OCI-LY7 (cell line): ENCODE measurements at regions not wholly inside any gene's neighbourhood (a gene's known extent, or its start where the extent isn't known, plus 50 kb on each side); places are given as distances from the start of the nearest gene placed in this dataset.

Experiments used
- BruUV-seq: library from RNA; stranded (reverse); fragments of 400-500 nt; replicated peaks from 2 replicates; lab custom pipeline; 2021; lab: Mats Ljungman, UMichigan
- CTCF ChIA-PET: fragments of 300-600 bp; sonication (Branson Sonifier 250); formaldehyde crosslinking; loops from one replicate; lab custom pipeline; 2022; ENCODE audit warnings: antibody characterized with exemption; ENCODE audit not compliant: unreplicated experiment; lab: Charles Lee
- POLR2A ChIA-PET: fragments of 300-600 bp; sonication (Branson Sonifier 250); formaldehyde crosslinking; loops from one replicate; lab custom pipeline; 2022; ENCODE audit warnings: antibody characterized with exemption; lab: Charles Lee
- DNase-seq: peaks from one replicate; pipeline ENCODE4 v3.0.0-alpha.2; 2015; ENCODE audit warnings: low spot score
- H2AFZ ChIP-seq: fragments of 200-600 bp; sonication (generic), shearing (Covaris generic); 2 replicates; pipeline ENCODE4 v1.6.1; 2014; ENCODE audit warnings: mild to moderate bottlenecking, antibody characterized with exemption, low read length, moderate library complexity
- H3K27ac ChIP-seq: fragments of 200-600 bp; sonication (generic); 2 replicates; pipeline ENCODE4 v1.5.1; 2014; ENCODE audit warnings: mixed run types, low read depth, mild to moderate bottlenecking, moderate library complexity, low read length, inconsistent platforms; ENCODE audit not compliant: poor library complexity, severe bottlenecking
- H3K36me3 ChIP-seq: fragments of 200-600 bp; sonication (generic); 2 replicates; pipeline ENCODE4 v1.6.1; 2014; ENCODE audit warnings: mild to moderate bottlenecking, antibody characterized with exemption, low read length, moderate library complexity, mixed read lengths; ENCODE audit not compliant: insufficient read depth
- H3K4me1 ChIP-seq: fragments of 200-600 bp; sonication (generic); 2 replicates; pipeline ENCODE4 v1.5.1; 2014; ENCODE audit warnings: mild to moderate bottlenecking, low read length; ENCODE audit not compliant: insufficient read depth, poor library complexity, severe bottlenecking
- H3K4me2 ChIP-seq: fragments of 200-600 bp; sonication (generic); 2 replicates; pipeline ENCODE4 v1.6.1; 2014; ENCODE audit warnings: mild to moderate bottlenecking, low read length
- H3K4me3 ChIP-seq: fragments of 200-600 bp; sonication (generic); 2 replicates; pipeline ENCODE4 v1.5.1; 2014; ENCODE audit warnings: mild to moderate bottlenecking, low read depth, low read length; ENCODE audit not compliant: poor library complexity, severe bottlenecking
- H3K79me2 ChIP-seq: fragments of 200-600 bp; sonication (generic); 2 replicates; pipeline ENCODE4 v1.6.1; 2016; ENCODE audit warnings: low read depth, mild to moderate bottlenecking, low read length, moderate library complexity, mixed read lengths; ENCODE audit not compliant: insufficient read depth
- H3K9me2 ChIP-seq: fragments of 200-600 bp; sonication (generic); 2 replicates; pipeline ENCODE4 v1.6.1; 2016; ENCODE audit warnings: mild to moderate bottlenecking, low read length, mixed read lengths; ENCODE audit not compliant: insufficient read depth
- H3K9me3 ChIP-seq: fragments of 200-600 bp; sonication (generic); 2 replicates; pipeline ENCODE4 v1.6.1; 2014; ENCODE audit warnings: mild to moderate bottlenecking, mixed run types, low read length, mixed read lengths
- H4K20me1 ChIP-seq: fragments of 200-600 bp; sonication (generic); 2 replicates; pipeline ENCODE4 v1.6.1; 2014; ENCODE audit warnings: mild to moderate bottlenecking, antibody characterized with exemption, low read length, moderate library complexity, mixed read lengths; ENCODE audit not compliant: insufficient read depth
- EZH2phosphoT487 ChIP-seq: fragments of 200-600 bp; sonication (generic); IDR thresholded peaks from 2 replicates; pipeline ENCODE4 v1.6.1; 2018; ENCODE audit warnings: low read depth, borderline replicate concordance, mild to moderate bottlenecking, mixed run types, antibody characterized with exemption, low read length, moderate library complexity, mixed read lengths
- intact Hi-C: fragments of 100-400 bp; cut with micrococcal nuclease; formaldehyde crosslinking; loops from one replicate; pipeline ENCODE4 v1.10.0; 2022; ENCODE audit not compliant: unreplicated experiment
- TF ChIP-seq, protein P1 (sequence below): fragments of 200-600 bp; sonication (generic); conservative IDR thresholded peaks from 2 replicates; pipeline ENCODE4 v1.5.1; 2014; ENCODE audit warnings: mild to moderate bottlenecking, antibody characterized with exemption, low read length, moderate library complexity, mixed read lengths

DNA sequence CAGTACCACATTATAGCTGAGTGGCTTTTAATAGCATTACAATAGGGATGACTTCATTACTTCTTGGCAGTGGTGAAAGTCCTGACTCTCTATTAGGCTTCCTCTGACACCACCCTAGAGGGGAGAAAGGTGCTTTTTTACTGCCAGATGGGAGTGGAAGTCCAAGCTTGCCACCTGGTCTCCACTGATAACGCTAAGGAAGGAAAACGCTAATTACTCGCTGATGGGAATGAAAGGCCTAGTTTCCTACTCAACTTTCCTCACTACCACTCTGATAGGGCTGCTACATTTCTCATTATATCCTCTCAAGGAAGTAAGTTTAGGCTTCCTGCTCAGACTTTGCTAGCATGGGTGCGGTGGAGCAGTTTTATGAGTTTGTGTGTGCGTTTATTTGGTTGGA lies 62.3 kb upstream of the PAGE3 start:
- ChIA-PET CTCF (no interaction called here), POLR2A (no interaction called here)
- DNase-seq: no peak
- BruUV-seq: no TSS peak
- no peak for TF ChIP-seq EZH2phosphoT487
- TF ChIP-seq, protein P1, sequence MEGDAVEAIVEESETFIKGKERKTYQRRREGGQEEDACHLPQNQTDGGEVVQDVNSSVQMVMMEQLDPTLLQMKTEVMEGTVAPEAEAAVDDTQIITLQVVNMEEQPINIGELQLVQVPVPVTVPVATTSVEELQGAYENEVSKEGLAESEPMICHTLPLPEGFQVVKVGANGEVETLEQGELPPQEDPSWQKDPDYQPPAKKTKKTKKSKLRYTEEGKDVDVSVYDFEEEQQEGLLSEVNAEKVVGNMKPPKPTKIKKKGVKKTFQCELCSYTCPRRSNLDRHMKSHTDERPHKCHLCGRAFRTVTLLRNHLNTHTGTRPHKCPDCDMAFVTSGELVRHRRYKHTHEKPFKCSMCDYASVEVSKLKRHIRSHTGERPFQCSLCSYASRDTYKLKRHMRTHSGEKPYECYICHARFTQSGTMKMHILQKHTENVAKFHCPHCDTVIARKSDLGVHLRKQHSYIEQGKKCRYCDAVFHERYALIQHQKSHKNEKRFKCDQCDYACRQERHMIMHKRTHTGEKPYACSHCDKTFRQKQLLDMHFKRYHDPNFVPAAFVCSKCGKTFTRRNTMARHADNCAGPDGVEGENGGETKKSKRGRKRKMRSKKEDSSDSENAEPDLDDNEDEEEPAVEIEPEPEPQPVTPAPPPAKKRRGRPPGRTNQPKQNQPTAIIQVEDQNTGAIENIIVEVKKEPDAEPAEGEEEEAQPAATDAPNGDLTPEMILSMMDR: no peak
- no peaks in the 10 kb centered on the region for H3K36me3 ChIP-seq
- no peak overlapping the region for H2AFZ ChIP-seq
- H3K27ac ChIP-seq: no peak overlapping the region
- H3K9me3 ChIP-seq: no peaks in the 10 kb centered on the region
- intact Hi-C loops: no loop called here
- H3K9me2 ChIP-seq: no peaks in the 10 kb centered on the region
- H3K4me2 ChIP-seq: no peak overlapping the region
- H3K4me3 ChIP-seq: no peak overlapping the region
- no peaks in the 10 kb centered on the region for H3K79me2 ChIP-seq
- no peaks in the 10 kb centered on the region for H3K4me1 ChIP-seq
- H4K20me1 ChIP-seq: no peaks in the 10 kb centered on the region

DNA sequence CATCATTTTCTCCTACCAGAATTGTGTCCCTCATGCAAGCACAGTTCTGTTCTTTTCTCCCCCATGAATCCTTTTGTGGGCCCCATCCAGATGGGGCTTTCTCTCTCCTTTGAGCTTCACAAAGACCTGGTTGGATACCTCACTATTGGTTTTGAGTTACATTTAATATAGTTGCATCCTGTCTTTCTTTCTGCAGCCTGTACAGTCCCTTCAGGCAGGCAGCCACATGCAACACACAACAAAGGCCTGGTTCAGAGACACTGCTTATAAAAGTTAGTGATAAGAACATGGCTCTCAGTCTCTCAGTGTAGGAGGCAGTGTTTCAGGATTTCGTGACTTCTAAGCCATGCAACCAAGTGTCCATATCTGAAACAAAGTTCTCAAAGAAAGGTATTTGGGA lies 70.6 kb upstream of the PAGE3 start:
- CTCF ChIA-PET: no interaction called here
- Histone ChIP-seq H4K20me1 (no peaks in the 10 kb centered on the region), H3K36me3 (no peaks in the 10 kb centered on the region), H3K4me1 (no peaks in the 10 kb centered on the region), H2AFZ (no peak overlapping the region), H3K27ac (no peak overlapping the region), H3K9me3 (no peaks in the 10 kb centered on the region), H3K4me3 (no peak overlapping the region), H3K9me2 (no peaks in the 10 kb centered on the region), H3K79me2 (no peaks in the 10 kb centered on the region), H3K4me2 (no peak overlapping the region)
- intact Hi-C loops: no loop called here
- BruUV-seq: no TSS peak
- POLR2A ChIA-PET: no interaction called here
- TF ChIP-seq, protein P1: no peak
- TF ChIP-seq EZH2phosphoT487: no peak
- DNase-seq: no peak

DNA sequence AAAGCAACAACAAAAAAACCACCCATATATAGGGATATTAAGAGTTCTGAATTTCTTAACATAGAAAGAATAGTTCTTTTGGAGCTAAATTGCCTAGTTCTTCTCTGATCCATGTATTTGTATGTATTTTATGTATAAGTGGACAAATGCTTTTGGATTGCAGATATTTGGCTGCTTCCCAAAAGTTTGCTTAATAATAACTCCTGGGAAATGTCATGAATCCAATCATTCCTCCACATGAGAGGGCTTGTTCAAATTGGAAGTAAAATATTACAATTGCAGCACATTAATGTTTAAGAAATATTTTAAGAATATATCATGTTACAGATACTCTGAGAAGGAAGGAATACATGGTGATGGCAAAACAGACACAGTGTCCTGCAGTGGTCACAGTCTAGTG lies 71.5 kb upstream of the PAGE3 start:
- no TSS peak for BruUV-seq
- ChIA-PET POLR2A (no interaction called here), CTCF (no interaction called here)
- H3K9me3 ChIP-seq: no peaks in the 10 kb centered on the region
- DNase-seq: no peak
- TF ChIP-seq, protein P1: no peak
- no peak for TF ChIP-seq EZH2phosphoT487
- no peaks in the 10 kb centered on the region for H3K4me1 ChIP-seq
- no peaks in the 10 kb centered on the region for H3K9me2 ChIP-seq
- no peaks in the 10 kb centered on the region for H4K20me1 ChIP-seq
- no peak overlapping the region for H3K4me2 ChIP-seq
- H3K36me3 ChIP-seq: no peaks in the 10 kb centered on the region
- H3K79me2 ChIP-seq: no peaks in the 10 kb centered on the region
- H3K27ac ChIP-seq: no peak overlapping the region
- intact Hi-C loops: no loop called here
- H3K4me3 ChIP-seq: no peak overlapping the region
- no peak overlapping the region for H2AFZ ChIP-seq
